Stimulated activated naive B cell treated with anti-CD40 and anti-IgM and Interleukin-4, amounts not matched to agents 10 μg/mL and 1 μg/mL and 100 μg/mL, for 72 hours (primary cell): ENCODE measurements at regions not wholly inside any gene's neighbourhood (a gene's known extent, or its start where the extent isn't known, plus 50 kb on each side); places are given as distances from the start of the nearest gene placed in this dataset.
"Not testable (repeated sequence)": the region's sequence is repeated elsewhere in the genome, so short reads cannot be mapped to it uniquely, and the experiment has no call there.

ENCODE experiments used
- ATAC-seq, 2 donors: fragments of 150-1000 bp; cut with Tn5 transposase; replicated peaks; 2 replicates each; pipeline ENCODE4 v1.10.0; 2021; ENCODE audit warnings: moderate library complexity in 1 of 2
- DNase-seq: peaks from one replicate; pipeline ENCODE4 v3.0.0; 2021
- H3K27ac Mint-ChIP-seq: one replicate; pipeline ENCODE4 v1.8.0; 2022; ENCODE audit warnings: mild to moderate bottlenecking, mixed read lengths
- H3K27me3 Mint-ChIP-seq, 2 donors: one replicate each; pipeline ENCODE4 v1.8.0; 2022; ENCODE audit warnings: mixed read lengths in 2 of 2
- H3K36me3 Mint-ChIP-seq, 2 donors: one replicate each; pipeline ENCODE4 v1.8.0; 2022; ENCODE audit warnings: mixed read lengths in 2 of 2, mild to moderate bottlenecking in 1 of 2
- H3K4me1 Mint-ChIP-seq, 2 donors: one replicate each; pipeline ENCODE4 v1.8.0; 2022; ENCODE audit warnings: mixed read lengths in 2 of 2, mild to moderate bottlenecking in 1 of 2
- H3K4me3 Mint-ChIP-seq, 2 donors: one replicate each; pipeline ENCODE4 v1.8.0; 2022; ENCODE audit warnings: mild to moderate bottlenecking in 2 of 2, mixed read lengths in 2 of 2, moderate library complexity in 1 of 2
- H3K9me3 Mint-ChIP-seq, 2 donors: one replicate each; pipeline ENCODE4 v1.8.0; 2022; ENCODE audit warnings: mixed read lengths in 2 of 2, mild to moderate bottlenecking in 1 of 2

- H3K27me3 Mint-ChIP-seq = no peaks in the 10 kb centered on the region
- H3K36me3 Mint-ChIP-seq = no peaks in the 10 kb centered on the region
- H3K4me3 Mint-ChIP-seq = no peak overlapping the region
These were observed 437.4 kb downstream of the PDGFC start for GRCh38 chr4:156534205-156534604.

GRCh38 chr4:156528216-156528615 lies 443.4 kb downstream of the PDGFC start:
- H3K27me3 Mint-ChIP-seq = no peaks in the 10 kb centered on the region
- no peak overlapping the region for H3K4me3 Mint-ChIP-seq
- no peaks in the 10 kb centered on the region for H3K36me3 Mint-ChIP-seq
- DNase-seq (no peak), ATAC-seq (no peak)
- H3K9me3 Mint-ChIP-seq = peaks cover 1 to 2% of the 10 kb centered on the region in 2 donors
- H3K27ac Mint-ChIP-seq = no peak overlapping the region
- H3K4me1 Mint-ChIP-seq = no peaks in the 10 kb centered on the region

More at GRCh38 chr4:156534205-156534604, 437.4 kb downstream of the PDGFC start:
- H3K9me3 Mint-ChIP-seq = peaks cover 5% of the 10 kb centered on the region in 2 donors
- H3K4me1 Mint-ChIP-seq = no peaks in the 10 kb centered on the region
- DNase-seq = no peak
- no peak for ATAC-seq
- H3K27ac Mint-ChIP-seq = no peak overlapping the region

- no peaks in the 10 kb centered on the region for H3K36me3 Mint-ChIP-seq
- DNase-seq (no peak), ATAC-seq (no peak)
- peaks cover 0 to 3% of the 10 kb centered on the region in 2 donors for H3K9me3 Mint-ChIP-seq
- H3K27ac Mint-ChIP-seq = no peak overlapping the region
- H3K4me1 Mint-ChIP-seq = no peaks in the 10 kb centered on the region
- no peaks in the 10 kb centered on the region for H3K27me3 Mint-ChIP-seq
- no peak overlapping the region for H3K4me3 Mint-ChIP-seq
These were observed 444.2 kb downstream of the PDGFC start for GRCh38 chr4:156527237-156527993.

- no peaks in the 10 kb centered on the region for H3K4me1 Mint-ChIP-seq
- H3K4me3 Mint-ChIP-seq = no peak overlapping the region
- no peaks in the 10 kb centered on the region for H3K27me3 Mint-ChIP-seq
- DNase-seq (no peak), ATAC-seq (no peak)
- H3K36me3 Mint-ChIP-seq = no peaks in the 10 kb centered on the region
- no peak overlapping the region for H3K27ac Mint-ChIP-seq
- H3K9me3 Mint-ChIP-seq = peaks cover 1 to 3% of the 10 kb centered on the region in 2 donors
These were observed 447.6 kb downstream of the PDGFC start for GRCh38 chr4:156523991-156524390.

GRCh38 chr4:156523492-156523891 lies 448.1 kb downstream of the PDGFC start:
- no peak overlapping the region for H3K4me3 Mint-ChIP-seq
- H3K27me3 Mint-ChIP-seq = no peaks in the 10 kb centered on the region
- DNase-seq (no peak), ATAC-seq (no peak)
- no peak overlapping the region for H3K27ac Mint-ChIP-seq
- H3K9me3 Mint-ChIP-seq = peaks cover 1 to 3% of the 10 kb centered on the region in 2 donors
- H3K36me3 Mint-ChIP-seq = no peaks in the 10 kb centered on the region
- H3K4me1 Mint-ChIP-seq = no peaks in the 10 kb centered on the region

GRCh38 chr4:156521631-156522030 lies 450.0 kb downstream of the PDGFC start:
- peaks cover 1 to 3% of the 10 kb centered on the region in 2 donors for H3K9me3 Mint-ChIP-seq
- no peaks in the 10 kb centered on the region for H3K27me3 Mint-ChIP-seq
- no peak overlapping the region for H3K4me3 Mint-ChIP-seq
- no peak for DNase-seq
- no peak for ATAC-seq
- no peak overlapping the region for H3K27ac Mint-ChIP-seq
- no peaks in the 10 kb centered on the region for H3K4me1 Mint-ChIP-seq
- H3K36me3 Mint-ChIP-seq = no peaks in the 10 kb centered on the region

- no peak overlapping the region for H3K4me3 Mint-ChIP-seq
- no peaks in the 10 kb centered on the region for H3K4me1 Mint-ChIP-seq
- no peaks in the 10 kb centered on the region for H3K27me3 Mint-ChIP-seq
- H3K9me3 Mint-ChIP-seq = peaks cover 0 to 1% of the 10 kb centered on the region in 2 donors
- H3K27ac Mint-ChIP-seq = no peak overlapping the region
- ATAC-seq (no peak), DNase-seq (no peak)
- no peaks in the 10 kb centered on the region for H3K36me3 Mint-ChIP-seq
These were observed 453.6 kb downstream of the PDGFC start for GRCh38 chr4:156517956-156518355.

GRCh38 chr4:156517546-156517945 lies 454.1 kb downstream of the PDGFC start:
- H3K9me3 Mint-ChIP-seq = peaks cover 0 to 1% of the 10 kb centered on the region in 2 donors
- DNase-seq (no peak), ATAC-seq (no peak)
- no peaks in the 10 kb centered on the region for H3K4me1 Mint-ChIP-seq
- no peak overlapping the region for H3K27ac Mint-ChIP-seq
- no peaks in the 10 kb centered on the region for H3K27me3 Mint-ChIP-seq
- no peak overlapping the region for H3K4me3 Mint-ChIP-seq
- H3K36me3 Mint-ChIP-seq = no peaks in the 10 kb centered on the region

GRCh38 chr4:156516698-156517097 lies 454.9 kb downstream of the PDGFC start:
- no peaks in the 10 kb centered on the region for H3K4me1 Mint-ChIP-seq
- DNase-seq (no peak), ATAC-seq (no peak)
- H3K9me3 Mint-ChIP-seq = no peaks in the 10 kb centered on the region
- no peak overlapping the region for H3K4me3 Mint-ChIP-seq
- no peaks in the 10 kb centered on the region for H3K27me3 Mint-ChIP-seq
- H3K27ac Mint-ChIP-seq = no peak overlapping the region
- H3K36me3 Mint-ChIP-seq = no peaks in the 10 kb centered on the region

- Mint-ChIP-seq H3K4me1 (no peaks in the 10 kb centered on the region), H3K9me3 (peaks cover 0 to 7% of the 10 kb centered on the region in 2 donors), H3K4me3 (no peak overlapping the region), H3K27me3 (no peaks in the 10 kb centered on the region), H3K27ac (no peak overlapping the region), H3K36me3 (no peaks in the 10 kb centered on the region)
- no peak for ATAC-seq
- no peak for DNase-seq
These were observed 456.3 kb downstream of the PDGFC start for GRCh38 chr4:156515295-156515694.

GRCh38 chr4:156512622-156513021 lies 459.0 kb downstream of the PDGFC start:
- no peak overlapping the region for H3K27ac Mint-ChIP-seq
- ATAC-seq (no peak), DNase-seq (no peak)
- H3K4me3 Mint-ChIP-seq = no peak overlapping the region
- no peaks in the 10 kb centered on the region for H3K36me3 Mint-ChIP-seq
- H3K27me3 Mint-ChIP-seq = no peaks in the 10 kb centered on the region
- H3K9me3 Mint-ChIP-seq = peaks cover 0 to 11% of the 10 kb centered on the region in 2 donors
- H3K4me1 Mint-ChIP-seq = no peaks in the 10 kb centered on the region

- H3K4me3 Mint-ChIP-seq, H3K4me1 Mint-ChIP-seq, ATAC-seq, H3K36me3 Mint-ChIP-seq, H3K27ac Mint-ChIP-seq, H3K27me3 Mint-ChIP-seq, DNase-seq: not testable (repeated sequence)
- H3K9me3 Mint-ChIP-seq = peaks cover 0 to 11% of the 10 kb centered on the region in 2 donors
These were observed 461.7 kb downstream of the PDGFC start for GRCh38 chr4:156509921-156510320.

GRCh38 chr4:156505341-156505955 lies 466.2 kb downstream of the PDGFC start:
- Mint-ChIP-seq H3K27me3 (no peaks in the 10 kb centered on the region), H3K4me3 (no peak overlapping the region), H3K27ac (no peak overlapping the region), H3K4me1 (no peaks in the 10 kb centered on the region), H3K36me3 (no peaks in the 10 kb centered on the region), H3K9me3 (peaks cover 2 to 4% of the 10 kb centered on the region in 2 donors)
- DNase-seq = no peak
- no peak for ATAC-seq

- no peak for DNase-seq
- no peaks in the 10 kb centered on the region for H3K4me1 Mint-ChIP-seq
These were observed 468.5 kb downstream of the PDGFC start for GRCh38 chr4:156503119-156503518.

GRCh38 chr4:156501962-156502361 lies 469.6 kb downstream of the PDGFC start:
- H3K36me3 Mint-ChIP-seq = no peaks in the 10 kb centered on the region
- H3K4me3 Mint-ChIP-seq = no peak overlapping the region
- peaks cover 0 to 2% of the 10 kb centered on the region in 2 donors for H3K9me3 Mint-ChIP-seq
- DNase-seq (no peak), ATAC-seq (no peak)
- H3K4me1 Mint-ChIP-seq = no peaks in the 10 kb centered on the region
- H3K27ac Mint-ChIP-seq = no peak overlapping the region
- H3K27me3 Mint-ChIP-seq = no peaks in the 10 kb centered on the region

More at GRCh38 chr4:156503119-156503518, 468.5 kb downstream of the PDGFC start:
- H3K9me3 Mint-ChIP-seq = peaks cover 0 to 2% of the 10 kb centered on the region in 2 donors
- no peak for ATAC-seq
- no peaks in the 10 kb centered on the region for H3K36me3 Mint-ChIP-seq
- H3K27ac Mint-ChIP-seq = no peak overlapping the region
- H3K27me3 Mint-ChIP-seq = no peaks in the 10 kb centered on the region
- no peak overlapping the region for H3K4me3 Mint-ChIP-seq
